C4-2B (cell line): ENCODE measurements at regions not wholly inside any gene's neighbourhood (a gene's known extent, or its start where the extent isn't known, plus 50 kb on each side); places are given as distances from the start of the nearest gene placed in this dataset.

Experiments used
- H3K27ac ChIP-seq: fragments of 450-650 bp; 2 replicates; pipeline ENCODE4 v1.5.1; 2017
- CTCF ChIP-seq: fragments of 450-650 bp; conservative IDR thresholded peaks from 2 replicates; pipeline ENCODE4 v1.5.1; 2017; ENCODE audit warnings: mild to moderate bottlenecking
- ZFX ChIP-seq: fragments of 450-650 bp; IDR thresholded peaks from 2 replicates; pipeline ENCODE4 v1.6.1; 2017

GRCh38 chr2:220194630-220195584 is 567.5 kb downstream of the SLC4A3 start:
- no peak for TF ChIP-seq CTCF
- no peak for TF ChIP-seq ZFX
- no peak overlapping the region for H3K27ac ChIP-seq

- no peak for TF ChIP-seq CTCF
- no peak for TF ChIP-seq ZFX
- H3K27ac ChIP-seq, result peak overlapping the region; percentile 78
Measured at GRCh38 chr2:220198896-220199295, 571.5 kb downstream of the SLC4A3 start.

- H3K27ac ChIP-seq, result no peak overlapping the region; the same call in 1 of the 2 replicates
- TF ChIP-seq CTCF, result no peak
- TF ChIP-seq ZFX, result no peak
Measured at GRCh38 chr2:220202066-220202465, 574.6 kb downstream of the SLC4A3 start.

- H3K27ac ChIP-seq, result no peak overlapping the region
- TF ChIP-seq ZFX, result no peak
- TF ChIP-seq CTCF, result no peak
Measured at GRCh38 chr2:220209093-220209492, 581.7 kb downstream of the SLC4A3 start.

- no peak overlapping the region for H3K27ac ChIP-seq
- TF ChIP-seq ZFX (no peak), CTCF (no peak)
Measured at GRCh38 chr2:220209751-220210150, 582.3 kb downstream of the SLC4A3 start.

GRCh38 chr2:220212296-220213080 is 585.1 kb downstream of the SLC4A3 start:
- TF ChIP-seq CTCF, result no peak
- TF ChIP-seq ZFX, result no peak

GRCh38 chr2:220215785-220216184 is 588.4 kb downstream of the SLC4A3 start:
- no peak overlapping the region for H3K27ac ChIP-seq
- TF ChIP-seq ZFX (no peak), CTCF (no peak)

More at GRCh38 chr2:220212296-220213080, 585.1 kb downstream of the SLC4A3 start:
- H3K27ac ChIP-seq, result no peak overlapping the region
